HG02610 (cell line): ENCODE measurements at regions not wholly inside any gene's neighbourhood (a gene's known extent, or its start where the extent isn't known, plus 50 kb on each side); places are given as distances from the start of the nearest gene placed in this dataset.
"Not testable (repeated sequence)": the region's sequence is repeated elsewhere in the genome, so short reads cannot be mapped to it uniquely, and the experiment has no call there.

ENCODE experiments used
- ATAC-seq: cut with Tn5 transposase; IDR thresholded peaks from one replicate; pipeline ENCODE4 v1.9.1; 2021; ENCODE audit warnings: mild to moderate bottlenecking, moderate library complexity; ENCODE audit not compliant: unreplicated experiment

DNA sequence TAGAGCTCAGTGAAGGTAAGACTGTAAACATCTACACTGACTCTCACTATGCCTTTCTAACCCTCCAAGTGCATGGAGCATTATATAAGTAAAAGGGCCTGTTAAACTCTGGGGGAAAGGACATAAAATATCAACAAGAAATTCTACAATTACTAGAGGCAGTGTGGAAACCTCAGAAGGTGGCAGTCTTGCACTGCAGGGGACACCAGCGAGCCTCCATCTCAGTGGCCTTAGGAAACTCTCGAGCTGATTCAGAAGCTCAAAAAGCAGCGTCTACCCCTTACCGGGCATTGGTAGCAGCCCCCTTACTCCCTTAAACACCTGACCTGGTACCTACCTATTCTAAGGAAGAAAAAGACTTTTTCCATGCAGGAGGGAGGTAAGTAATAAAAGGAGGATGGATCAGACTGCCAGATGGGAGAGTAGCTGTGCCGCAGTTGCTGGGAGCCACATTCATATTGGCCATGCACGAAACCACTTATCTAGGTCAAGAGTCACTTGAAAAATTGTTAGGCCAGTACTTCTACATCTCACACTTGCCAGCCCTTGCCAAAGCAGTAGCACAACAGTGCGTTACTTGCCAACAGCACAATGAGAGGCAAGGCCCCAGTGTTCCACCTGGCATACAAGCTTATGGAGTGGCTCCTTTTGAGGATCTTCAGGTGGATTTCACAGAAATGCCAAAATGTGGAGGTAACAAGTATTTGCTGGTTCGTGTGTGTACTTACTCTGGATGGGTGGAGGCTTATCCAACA lies 258.8 kb upstream of the PRKX start:
- not testable (repeated sequence) for ATAC-seq

DNA sequence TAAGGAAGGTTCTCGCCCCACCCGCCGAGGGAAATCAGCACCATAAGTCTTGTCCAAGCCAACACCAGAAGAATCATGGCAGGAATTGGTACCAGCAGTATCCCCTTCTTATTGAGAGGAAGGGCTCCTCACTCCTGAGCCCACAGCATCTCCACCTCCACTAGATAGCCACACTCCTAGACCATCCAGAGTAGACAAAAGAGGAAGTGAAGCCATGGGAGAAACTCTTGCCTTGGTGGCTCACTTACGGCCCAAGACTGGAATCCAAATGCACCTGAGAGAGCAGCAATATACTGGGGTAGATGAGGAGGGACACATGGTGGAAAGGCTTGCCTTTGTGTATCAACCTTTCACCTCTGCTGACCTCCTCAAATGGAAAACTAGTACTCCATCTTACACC lies 255.3 kb upstream of the PRKX start:
- ATAC-seq = no peak

DNA sequence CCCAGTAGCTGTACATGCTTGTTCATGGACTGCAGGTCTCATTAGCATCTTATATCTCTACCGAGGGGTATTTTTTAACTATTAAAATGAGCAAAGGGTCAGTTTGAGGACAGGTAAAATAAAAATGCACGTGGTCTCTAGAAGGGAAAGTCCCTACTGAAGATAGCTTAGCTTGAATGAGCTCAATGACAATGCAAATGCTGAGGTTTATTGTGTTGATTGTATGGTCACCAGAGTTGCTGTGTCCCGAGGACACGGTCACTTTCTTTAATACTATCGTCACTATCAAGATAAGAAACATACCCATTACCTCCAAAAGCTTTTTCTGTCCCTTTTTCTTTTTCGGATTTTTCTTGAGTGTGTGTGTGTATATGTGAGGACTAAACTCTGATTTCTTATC lies 250.5 kb upstream of the PRKX start:
- peak; percentile 97 for ATAC-seq

DNA sequence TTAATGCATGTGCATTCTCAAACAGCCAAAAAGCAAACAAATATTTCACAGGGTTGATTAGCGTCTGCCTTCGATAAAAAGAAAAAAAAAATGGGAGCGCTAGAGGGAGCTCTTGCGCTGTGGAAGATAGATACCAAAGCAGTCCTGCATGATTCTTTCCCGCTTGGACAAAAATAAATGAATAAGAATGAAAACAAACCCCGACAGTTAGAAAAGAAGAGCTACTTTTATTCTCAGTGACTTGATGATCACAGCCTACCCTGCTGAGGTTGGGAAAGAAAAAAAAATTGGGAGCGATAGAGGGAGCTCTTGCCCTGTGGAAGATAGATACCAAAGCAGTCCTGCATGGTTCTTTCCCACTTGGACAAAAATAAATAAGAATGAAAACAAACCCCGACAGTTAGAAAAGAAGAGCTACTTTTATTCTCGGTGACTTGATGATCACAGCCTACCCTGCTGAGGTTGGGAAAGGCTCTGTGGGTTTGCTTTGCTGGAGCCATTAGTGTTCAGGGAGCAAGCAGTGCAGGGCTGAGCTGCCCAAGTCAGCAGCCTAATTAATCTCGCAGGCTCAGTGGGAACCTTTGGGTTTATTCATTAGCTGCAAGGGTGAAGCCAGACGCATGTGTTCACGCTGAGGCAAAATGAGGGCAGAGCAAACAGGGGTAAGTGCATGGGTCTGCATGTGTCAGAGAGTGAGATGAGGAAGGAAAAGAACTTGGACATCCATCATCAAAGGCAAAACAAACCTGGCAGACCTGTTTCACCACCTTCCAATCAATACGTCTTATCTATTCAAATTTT lies 249.3 kb upstream of the PRKX start:
- ATAC-seq = no peak

DNA sequence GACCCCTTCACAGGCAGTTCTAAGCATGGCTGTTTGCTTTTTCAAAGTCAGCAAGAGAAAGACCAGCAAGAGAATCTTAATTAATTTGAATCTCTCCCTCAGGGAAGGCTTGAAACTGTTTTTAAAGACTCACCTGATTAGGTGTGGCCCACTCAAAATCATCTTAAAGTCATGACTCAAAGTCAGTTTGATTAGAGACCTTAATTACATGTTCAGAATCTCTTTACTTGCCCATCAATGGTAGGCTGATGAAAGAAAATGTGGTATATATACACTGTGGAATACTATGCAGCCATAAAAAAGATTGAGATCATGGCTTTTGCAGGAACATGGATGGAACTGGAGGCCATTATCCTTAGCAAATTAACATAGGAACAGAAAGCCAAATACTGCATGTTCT lies 247.5 kb upstream of the PRKX start:
- no peak for ATAC-seq

DNA sequence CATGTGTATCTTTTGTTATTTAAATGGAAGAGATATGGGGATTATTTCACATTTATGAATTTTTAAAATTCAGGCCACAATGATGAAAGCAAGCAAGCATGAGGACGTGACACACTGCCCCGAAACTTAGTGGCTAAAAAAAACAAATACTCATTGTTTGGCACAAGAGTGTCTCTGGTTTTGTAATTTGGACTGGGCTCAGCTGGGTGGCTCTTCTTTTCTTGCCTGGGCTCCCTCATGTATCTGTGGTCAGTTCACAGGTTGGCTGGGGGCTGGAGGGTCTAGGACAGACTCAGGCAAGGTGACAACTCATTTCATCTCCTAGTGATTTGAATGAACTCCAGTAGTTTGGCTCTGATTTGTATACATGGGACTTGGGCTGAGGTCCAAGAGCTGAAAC lies 238.4 kb upstream of the PRKX start:
- no peak for ATAC-seq

DNA sequence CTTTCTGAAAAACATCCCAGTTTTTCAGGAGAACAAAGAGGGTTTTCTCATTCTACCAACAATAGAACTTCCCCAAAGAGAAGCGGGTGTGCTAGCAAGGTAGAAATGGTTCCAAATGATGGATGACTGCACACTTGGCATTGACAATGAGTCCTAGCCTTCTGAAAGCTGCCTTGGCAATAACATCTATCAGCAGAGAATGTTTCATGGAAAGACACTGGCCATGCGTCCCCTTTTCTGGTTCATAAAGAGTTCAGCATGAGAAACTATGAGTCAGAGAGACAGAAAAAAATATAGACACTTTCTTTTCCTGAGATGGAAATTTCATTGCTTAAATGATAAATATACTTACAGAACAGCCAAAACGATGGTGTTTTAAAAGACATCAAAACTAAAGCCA lies 236.9 kb upstream of the PRKX start:
- ATAC-seq = no peak

DNA sequence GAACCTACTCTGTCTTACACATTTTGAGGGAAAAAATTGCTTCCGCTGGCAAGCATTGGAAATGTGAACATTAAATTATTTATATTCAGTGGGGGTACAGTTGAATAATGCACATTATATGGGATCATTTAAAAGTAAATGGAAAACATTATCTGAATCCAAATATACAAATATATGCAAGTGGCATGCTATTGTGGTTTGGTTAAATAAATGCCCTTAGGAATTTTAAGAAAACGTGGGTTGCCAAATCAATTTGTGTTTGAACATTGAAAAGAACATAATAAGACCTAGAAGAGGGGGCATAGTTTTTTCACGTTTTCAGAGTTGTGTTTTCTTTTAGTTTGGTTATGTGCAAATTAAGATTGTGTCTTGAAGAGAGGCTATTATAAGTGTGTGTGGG lies 230.5 kb upstream of the PRKX start:
- ATAC-seq = no peak

DNA sequence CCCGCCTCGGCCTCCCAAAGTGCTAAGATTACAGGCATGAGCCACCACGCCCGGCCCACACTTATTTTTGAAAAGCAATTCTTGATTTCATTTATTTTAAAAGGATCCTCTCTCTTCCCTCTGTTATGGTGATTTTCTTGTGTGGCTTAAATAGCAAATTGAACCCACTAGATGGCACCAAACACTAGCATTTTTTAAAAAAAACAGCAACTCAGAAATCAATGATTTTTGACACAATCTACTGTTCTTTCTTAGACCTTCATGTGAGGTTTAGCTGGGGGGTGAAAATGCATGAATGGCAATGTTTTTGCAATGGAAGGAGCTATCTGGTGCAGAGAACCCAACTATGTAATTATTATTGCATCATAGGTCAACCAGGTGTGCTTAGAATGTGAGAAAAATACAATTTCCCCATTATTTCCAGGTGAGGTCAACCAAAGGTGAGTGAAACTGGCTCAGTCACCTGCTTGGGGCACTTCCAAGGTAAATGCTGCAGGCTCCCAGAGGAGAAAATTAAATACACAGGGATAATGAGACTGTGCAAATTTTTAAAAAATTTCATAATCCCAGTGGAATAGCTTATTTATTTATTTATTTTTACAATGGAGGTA lies 226.7 kb upstream of the PRKX start:
- no peak for ATAC-seq

DNA sequence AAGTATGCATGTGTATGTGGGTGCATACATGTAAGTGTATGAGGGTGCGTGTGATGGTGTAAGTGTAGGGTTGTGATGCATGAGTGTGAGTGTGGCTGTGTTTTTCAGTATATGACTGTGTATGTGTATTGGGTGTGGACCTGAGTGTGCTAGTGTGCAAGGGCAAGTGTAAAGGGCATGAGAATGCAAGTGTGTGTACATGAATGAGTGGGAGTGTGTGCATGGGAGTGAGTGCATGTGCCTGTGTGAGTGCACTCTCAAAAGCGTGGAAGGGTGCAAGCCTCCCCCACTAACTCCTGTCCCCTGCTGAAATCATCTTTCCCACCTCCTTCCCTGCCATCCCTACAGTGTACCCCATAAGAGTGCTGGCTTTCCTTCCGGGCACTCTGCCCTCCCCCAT lies 225.1 kb upstream of the PRKX start:
- ATAC-seq = no peak

DNA sequence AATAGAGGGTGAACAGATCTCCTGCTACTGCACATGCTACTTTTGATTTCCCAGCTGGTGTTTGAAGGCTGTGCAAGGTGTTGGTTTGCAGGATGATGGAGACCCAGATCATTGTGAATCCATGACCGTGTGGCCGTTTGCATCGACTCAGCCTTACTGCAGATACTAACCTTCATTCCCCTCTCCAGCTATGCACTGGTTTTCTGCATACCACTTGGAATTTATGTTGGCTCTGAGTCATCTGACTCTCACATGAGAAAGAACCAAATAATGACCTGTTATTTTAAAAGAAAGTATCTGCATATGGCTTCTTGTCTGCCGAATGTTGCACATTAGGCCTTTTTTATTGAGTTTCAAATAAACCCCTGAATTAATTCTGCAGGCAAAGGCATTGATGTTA lies 221.7 kb upstream of the PRKX start:
- ATAC-seq = not testable (repeated sequence)

DNA sequence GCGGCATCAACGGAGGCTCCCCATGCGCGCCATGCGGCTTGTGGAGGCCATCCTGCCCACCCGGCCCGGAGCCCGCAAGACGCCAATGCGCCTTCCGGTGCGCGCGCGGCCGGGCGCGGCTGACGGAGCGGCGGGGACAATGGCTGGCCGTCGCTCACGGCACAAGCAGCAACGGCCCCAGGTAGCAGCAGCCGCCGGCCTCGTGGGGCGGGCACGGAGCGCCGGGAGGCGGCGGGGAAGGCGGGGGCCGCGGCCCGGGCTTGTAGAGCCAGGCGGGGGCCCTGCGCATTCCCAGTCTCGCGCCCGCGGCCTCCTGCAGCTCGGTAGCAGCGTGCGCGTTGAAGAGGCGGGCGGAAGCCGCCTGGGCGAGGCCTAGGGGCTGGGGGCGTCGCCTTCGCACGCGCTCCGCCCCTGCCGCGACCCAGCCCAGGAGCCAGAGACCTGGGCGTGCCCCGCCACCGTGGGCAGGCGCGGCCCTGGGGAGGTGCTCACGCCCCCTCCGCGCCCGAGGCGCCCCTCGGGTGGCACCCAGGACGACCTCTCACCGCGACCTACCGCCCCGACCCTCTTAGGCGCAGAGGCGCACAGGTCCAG lies 207.1 kb upstream of the PRKX start:
- peak; percentile 98 for ATAC-seq

DNA sequence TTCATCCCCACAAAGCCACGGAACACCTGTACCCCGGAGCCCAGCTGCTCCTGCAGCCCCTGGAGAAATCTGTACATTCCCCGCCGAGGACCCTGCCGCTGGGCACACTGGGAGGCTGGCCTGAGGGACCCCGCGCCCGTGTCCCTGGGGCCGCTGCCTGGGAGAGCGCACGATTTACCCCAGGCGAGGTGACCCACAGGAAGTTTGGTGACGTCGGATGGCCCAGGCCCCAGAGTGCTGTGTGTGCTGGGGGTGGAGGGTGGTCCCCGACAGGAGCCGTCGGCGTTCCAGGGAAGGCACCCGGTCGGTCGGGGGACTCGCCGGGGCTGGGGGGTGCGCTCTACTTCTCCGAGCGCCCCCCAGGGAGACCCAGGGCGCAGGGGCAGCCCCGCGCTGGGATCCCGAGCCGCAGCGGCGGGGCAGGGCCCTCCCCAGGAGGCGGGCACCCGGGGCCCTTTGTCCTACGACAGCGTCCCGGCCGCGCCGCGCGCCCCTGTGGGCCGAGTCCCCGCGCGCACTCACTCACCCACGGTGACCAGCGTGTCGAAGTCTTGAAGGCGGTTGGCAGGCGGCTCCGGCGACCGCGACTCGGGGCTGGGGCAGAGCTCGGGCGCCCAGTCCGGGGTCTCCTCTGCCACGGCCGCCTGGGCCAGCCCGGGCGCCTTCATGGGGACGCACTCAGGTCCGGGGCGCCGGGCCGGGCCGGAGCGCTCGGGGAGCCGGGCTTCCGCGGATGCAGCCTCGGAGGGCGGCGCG lies 206.4 kb upstream of the PRKX start:
- peak; percentile 38 for ATAC-seq

DNA sequence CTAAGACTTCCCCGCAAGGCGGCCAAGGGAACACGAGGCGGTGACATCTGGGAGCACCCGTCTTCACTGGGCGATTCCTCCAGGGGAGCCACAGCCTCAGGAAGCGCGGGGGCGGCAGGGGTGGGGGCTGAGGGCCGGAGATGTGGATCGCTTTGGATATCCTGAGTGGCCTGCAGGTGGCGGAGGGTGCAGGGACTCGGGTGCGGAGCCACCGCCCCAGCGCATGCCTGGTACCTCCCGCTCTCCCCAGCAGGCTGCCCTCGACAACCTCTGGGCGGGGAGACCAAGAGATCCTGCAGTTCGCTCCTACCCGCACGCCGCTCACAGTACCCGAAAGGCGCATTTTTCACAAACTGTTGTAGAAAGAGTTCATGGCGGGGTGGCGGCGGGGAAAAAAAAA lies 201.4 kb upstream of the PRKX start:
- ATAC-seq = not testable (repeated sequence)

DNA sequence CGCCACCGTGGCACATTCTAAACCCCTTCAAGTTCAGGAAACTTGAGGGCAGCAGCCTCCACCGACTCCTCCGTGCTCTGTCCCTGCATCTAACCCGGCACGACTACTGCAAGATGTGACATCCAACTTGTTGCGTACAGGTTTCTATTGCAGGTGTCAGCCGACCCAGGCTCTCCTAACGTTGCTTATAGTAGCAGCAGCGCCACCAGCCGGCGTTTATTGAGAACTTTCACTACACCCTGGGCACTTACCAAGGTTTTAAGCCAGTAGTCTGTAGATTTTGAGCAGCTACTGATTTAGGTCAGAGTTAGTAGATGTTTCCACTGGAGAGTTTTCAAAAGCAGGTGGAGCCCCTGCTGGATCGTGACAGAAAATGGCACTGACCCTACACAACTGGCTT lies 200.6 kb upstream of the PRKX start:
- not testable (repeated sequence) for ATAC-seq

DNA sequence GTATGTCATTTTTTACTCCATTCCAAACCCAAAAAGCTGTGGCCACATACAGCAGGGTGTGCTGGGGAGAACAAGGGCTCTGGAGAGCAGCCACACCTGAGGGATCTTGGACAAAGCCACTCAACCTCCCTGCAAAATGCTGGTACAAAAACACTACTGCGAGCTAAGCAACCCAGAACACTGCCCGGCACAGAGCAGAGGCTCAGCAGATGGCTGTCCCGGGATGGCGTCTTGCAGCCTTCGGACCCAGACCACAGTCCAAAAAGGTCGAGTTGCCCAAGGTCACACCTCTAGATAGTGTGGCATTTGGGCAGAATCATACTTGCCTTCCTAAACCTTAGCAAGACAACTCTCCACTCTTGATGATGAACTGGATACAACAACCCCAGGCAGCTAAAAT lies 197.6 kb upstream of the PRKX start:
- ATAC-seq = not testable (repeated sequence)

DNA sequence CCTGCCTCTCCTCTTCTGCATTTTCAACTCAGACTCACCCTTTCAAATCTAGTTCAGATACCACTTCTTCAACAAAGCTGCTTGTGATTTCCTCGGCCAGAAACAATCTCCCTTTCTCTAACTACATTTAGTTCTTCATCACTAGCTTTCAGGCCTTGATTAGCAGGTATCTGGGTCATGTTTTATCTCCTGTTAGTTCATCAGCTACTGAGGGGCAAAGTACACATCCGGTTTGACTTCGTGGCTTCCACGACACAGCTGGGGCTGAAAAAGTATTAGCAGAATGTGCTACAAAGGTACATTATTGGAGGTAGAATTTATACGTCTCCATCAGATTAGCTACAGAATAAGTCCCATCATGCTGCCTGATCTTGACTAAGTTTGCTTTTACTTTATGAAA lies 197.2 kb upstream of the PRKX start:
- not testable (repeated sequence) for ATAC-seq

DNA sequence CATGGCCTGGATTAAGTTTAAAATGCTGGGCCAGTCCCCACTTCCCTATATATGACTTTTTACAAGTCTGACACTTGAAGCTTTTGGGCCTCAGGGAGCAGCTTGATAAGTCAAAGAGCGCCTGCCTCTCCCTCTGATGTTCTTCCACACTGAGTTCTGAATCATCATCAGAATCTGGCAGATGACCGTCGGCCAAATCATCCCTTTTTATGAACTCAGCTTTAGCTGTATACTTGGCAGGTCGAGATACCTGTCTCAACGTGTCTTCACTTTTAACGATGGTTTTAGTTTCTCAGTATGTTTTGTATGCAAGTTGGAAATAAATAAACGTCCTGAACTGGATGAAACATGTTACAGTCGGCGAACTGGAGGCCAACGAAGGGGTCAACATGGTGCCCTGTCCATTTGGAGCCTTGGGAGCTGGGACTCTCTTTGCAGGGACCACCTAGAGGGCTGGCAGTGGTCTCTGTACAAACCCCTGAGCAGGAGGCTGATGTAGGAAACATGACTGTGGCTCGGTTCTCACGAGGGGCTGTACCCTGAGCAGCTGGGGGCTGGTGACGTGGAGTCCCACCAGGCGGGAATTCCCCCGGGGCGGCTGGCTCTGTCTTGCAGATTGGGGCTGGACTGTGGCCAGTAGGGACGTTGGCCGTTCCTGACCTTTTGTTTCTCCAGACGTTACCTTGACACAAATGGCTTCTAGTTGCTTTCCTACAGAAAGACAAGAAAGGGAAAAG lies 192.2 kb upstream of the PRKX start:
- not testable (repeated sequence) for ATAC-seq

DNA sequence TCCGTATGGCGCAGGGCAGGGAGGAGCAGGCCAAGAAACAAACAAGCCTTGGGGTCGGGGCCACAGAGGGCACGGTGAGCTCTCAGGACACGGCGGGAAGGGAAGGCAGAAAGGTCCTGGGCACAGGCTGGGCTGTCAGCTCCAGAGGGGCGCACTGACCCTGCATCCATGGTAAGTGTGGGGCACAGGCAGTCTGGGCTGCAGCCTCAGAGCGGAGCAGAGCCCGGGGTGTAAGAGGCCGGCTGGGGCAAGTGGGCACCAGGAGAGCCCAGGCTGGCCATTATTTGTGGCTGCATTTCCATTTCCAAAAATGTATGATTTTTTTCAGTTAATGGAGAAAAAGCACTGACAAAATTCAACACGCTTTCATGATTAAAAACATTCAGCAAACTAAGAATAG lies 188.8 kb upstream of the PRKX start:
- ATAC-seq = not testable (repeated sequence)

DNA sequence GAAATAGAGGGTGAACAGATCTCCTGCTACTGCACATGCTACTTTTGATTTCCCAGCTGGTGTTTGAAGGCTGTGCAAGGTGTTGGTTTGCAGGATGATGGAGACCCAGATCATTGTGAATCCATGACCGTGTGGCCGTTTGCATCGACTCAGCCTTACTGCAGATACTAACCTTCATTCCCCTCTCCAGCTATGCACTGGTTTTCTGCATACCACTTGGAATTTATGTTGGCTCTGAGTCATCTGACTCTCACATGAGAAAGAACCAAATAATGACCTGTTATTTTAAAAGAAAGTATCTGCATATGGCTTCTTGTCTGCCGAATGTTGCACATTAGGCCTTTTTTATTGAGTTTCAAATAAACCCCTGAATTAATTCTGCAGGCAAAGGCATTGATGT lies 183.3 kb upstream of the PRKX start:
- ATAC-seq = not testable (repeated sequence)
